ENCODE measurements at regions not wholly inside any gene's neighbourhood (a gene's known extent, or its start where the extent isn't known, plus 50 kb on each side); places are given as distances from the start of the nearest gene placed in this dataset.

DNA sequence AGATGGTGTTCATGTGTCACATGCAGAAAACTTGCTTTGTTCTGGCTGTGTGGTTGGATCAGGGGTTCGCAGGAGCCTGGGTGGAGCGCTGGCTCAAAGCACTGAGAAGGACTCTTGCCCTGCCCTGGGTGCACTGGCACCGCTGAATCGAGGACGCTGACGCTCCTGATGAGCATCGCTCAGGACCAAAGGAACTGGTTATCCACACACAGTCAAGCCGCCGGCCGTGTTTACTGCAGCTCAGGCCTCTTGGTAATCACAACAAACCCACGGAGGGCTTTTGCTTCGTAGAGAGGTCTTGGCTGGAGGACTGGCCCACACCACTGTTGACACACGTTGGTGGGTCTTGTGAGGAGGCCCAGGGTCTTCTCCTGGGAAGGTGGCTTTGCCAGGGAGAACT lies 299.4 kb upstream of the IRX2 start:
- Histone ChIP-seq H3K36me3 (ENCODE audit: control insufficient read depth, insufficient read depth, low read length) (no peaks in the 10 kb centered on the region), H3K27me3 (ENCODE audit: control insufficient read depth, insufficient read depth, low read length) (no peaks in the 10 kb centered on the region), H3K4me3 (ENCODE audit: low read depth in 2 of 2, low read length in 2 of 2) (no peak overlapping the region), H3K9me3 (ENCODE audit: control insufficient read depth, insufficient read depth, low read depth, low read length) (no peaks in the 10 kb centered on the region), H3K27ac (ENCODE audit: low read length) (no peak overlapping the region), H3K4me1 (ENCODE audit: control insufficient read depth, insufficient read depth, low read length) (no peaks in the 10 kb centered on the region)
- TF ChIP-seq SIN3A (IDR thresholded peaks at IDR 0.05; ENCODE audit: borderline replicate concordance, insufficient read depth, low read depth, low read length) (no peak), TCF7L2 (IDR thresholded peaks at IDR 0.05; ENCODE audit: low read depth, low read length) (no peak), POLR2AphosphoS5 (IDR thresholded peaks at IDR 0.05; ENCODE audit: low read depth, low read length) (no peak)
- TF ChIP-seq, protein P1, sequence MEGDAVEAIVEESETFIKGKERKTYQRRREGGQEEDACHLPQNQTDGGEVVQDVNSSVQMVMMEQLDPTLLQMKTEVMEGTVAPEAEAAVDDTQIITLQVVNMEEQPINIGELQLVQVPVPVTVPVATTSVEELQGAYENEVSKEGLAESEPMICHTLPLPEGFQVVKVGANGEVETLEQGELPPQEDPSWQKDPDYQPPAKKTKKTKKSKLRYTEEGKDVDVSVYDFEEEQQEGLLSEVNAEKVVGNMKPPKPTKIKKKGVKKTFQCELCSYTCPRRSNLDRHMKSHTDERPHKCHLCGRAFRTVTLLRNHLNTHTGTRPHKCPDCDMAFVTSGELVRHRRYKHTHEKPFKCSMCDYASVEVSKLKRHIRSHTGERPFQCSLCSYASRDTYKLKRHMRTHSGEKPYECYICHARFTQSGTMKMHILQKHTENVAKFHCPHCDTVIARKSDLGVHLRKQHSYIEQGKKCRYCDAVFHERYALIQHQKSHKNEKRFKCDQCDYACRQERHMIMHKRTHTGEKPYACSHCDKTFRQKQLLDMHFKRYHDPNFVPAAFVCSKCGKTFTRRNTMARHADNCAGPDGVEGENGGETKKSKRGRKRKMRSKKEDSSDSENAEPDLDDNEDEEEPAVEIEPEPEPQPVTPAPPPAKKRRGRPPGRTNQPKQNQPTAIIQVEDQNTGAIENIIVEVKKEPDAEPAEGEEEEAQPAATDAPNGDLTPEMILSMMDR (IDR thresholded peaks at IDR 0.05): no peak
- TF ChIP-seq, protein P2, sequence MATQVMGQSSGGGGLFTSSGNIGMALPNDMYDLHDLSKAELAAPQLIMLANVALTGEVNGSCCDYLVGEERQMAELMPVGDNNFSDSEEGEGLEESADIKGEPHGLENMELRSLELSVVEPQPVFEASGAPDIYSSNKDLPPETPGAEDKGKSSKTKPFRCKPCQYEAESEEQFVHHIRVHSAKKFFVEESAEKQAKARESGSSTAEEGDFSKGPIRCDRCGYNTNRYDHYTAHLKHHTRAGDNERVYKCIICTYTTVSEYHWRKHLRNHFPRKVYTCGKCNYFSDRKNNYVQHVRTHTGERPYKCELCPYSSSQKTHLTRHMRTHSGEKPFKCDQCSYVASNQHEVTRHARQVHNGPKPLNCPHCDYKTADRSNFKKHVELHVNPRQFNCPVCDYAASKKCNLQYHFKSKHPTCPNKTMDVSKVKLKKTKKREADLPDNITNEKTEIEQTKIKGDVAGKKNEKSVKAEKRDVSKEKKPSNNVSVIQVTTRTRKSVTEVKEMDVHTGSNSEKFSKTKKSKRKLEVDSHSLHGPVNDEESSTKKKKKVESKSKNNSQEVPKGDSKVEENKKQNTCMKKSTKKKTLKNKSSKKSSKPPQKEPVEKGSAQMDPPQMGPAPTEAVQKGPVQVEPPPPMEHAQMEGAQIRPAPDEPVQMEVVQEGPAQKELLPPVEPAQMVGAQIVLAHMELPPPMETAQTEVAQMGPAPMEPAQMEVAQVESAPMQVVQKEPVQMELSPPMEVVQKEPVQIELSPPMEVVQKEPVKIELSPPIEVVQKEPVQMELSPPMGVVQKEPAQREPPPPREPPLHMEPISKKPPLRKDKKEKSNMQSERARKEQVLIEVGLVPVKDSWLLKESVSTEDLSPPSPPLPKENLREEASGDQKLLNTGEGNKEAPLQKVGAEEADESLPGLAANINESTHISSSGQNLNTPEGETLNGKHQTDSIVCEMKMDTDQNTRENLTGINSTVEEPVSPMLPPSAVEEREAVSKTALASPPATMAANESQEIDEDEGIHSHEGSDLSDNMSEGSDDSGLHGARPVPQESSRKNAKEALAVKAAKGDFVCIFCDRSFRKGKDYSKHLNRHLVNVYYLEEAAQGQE (IDR thresholded peaks at IDR 0.05; ENCODE audit: insufficient read depth in 1 of 2, low read depth in 2 of 2, low read length in 1 of 2): no peak
- no TSS peak for BruUV-seq (replicated peaks)
- DNase-seq (ENCODE audit: low read depth, low spot score): no peak
- ATAC-seq: no peak
- POLR2A ChIA-PET: no interaction called here
- in situ Hi-C loops (cut with HindIII; ENCODE audit: low pct_unique_long_range_greater_than_20kb, low sequenced_read_pairs) (no loop called here), intact Hi-C loops (cut with micrococcal nuclease; ENCODE audit: unreplicated experiment) (no loop called here)
- CTCF ChIA-PET: no interaction called here

DNA sequence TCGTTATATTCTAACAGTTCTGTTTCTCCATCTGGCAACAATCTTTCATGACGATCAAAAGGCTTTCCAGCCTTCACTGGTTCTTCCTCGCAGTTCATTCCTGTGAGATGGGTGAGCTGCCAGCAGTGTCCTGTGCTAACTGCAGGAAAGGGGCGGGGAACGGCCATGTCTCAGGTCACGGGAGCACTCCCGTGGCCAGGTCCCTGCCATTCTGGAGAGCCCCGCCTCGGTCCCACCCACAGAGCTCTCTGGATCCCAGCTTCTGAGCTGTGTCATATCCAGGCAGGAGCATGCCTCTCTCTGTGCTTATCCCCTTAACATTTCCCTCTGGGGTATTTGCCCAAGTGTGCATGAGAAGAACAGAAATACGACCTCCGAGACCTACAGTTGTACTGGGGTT lies 297.8 kb upstream of the IRX2 start:
- Histone ChIP-seq H3K27me3 (ENCODE audit: control insufficient read depth, insufficient read depth, low read length) (no peaks in the 10 kb centered on the region), H3K9me3 (ENCODE audit: control insufficient read depth, insufficient read depth, low read depth, low read length) (no peaks in the 10 kb centered on the region), H3K4me3 (ENCODE audit: low read depth in 2 of 2, low read length in 2 of 2) (no peak overlapping the region), H3K36me3 (ENCODE audit: control insufficient read depth, insufficient read depth, low read length) (no peaks in the 10 kb centered on the region), H3K4me1 (ENCODE audit: control insufficient read depth, insufficient read depth, low read length) (no peaks in the 10 kb centered on the region), H3K27ac (ENCODE audit: low read length) (no peak overlapping the region)
- TF ChIP-seq POLR2AphosphoS5 (IDR thresholded peaks at IDR 0.05; ENCODE audit: low read depth, low read length) (no peak), SIN3A (IDR thresholded peaks at IDR 0.05; ENCODE audit: borderline replicate concordance, insufficient read depth, low read depth, low read length) (no peak)
- TF ChIP-seq, protein P2 (IDR thresholded peaks at IDR 0.05; ENCODE audit: insufficient read depth in 1 of 2, low read depth in 2 of 2, low read length in 1 of 2): no peak
- TF ChIP-seq, protein P1 (IDR thresholded peaks at IDR 0.05): no peak
- ChIA-PET CTCF (no interaction called here), POLR2A (no interaction called here)
- in situ Hi-C loops (cut with HindIII; ENCODE audit: low pct_unique_long_range_greater_than_20kb, low sequenced_read_pairs) (no loop called here), intact Hi-C loops (cut with micrococcal nuclease; ENCODE audit: unreplicated experiment) (no loop called here)
- DNase-seq (ENCODE audit: low read depth, low spot score) (no peak), ATAC-seq (no peak)
- BruUV-seq (replicated peaks): no TSS peak

Measured in Panc1 (cell line).